GM21619 (cell line): ENCODE measurements at regions not wholly inside any gene's neighbourhood (a gene's known extent, or its start where the extent isn't known, plus 50 kb on each side); places are given as distances from the start of the nearest gene placed in this dataset.

Experiments used
- ATAC-seq: cut with Tn5 transposase; IDR thresholded peaks from one replicate; pipeline ENCODE4 v1.9.1; 2021; ENCODE audit not compliant: unreplicated experiment

GRCh38 chr6:91606148-91606901 lies 1019.5 kb upstream of the MAP3K7 start:
- no peak for ATAC-seq

- no peak for ATAC-seq
Observed at GRCh38 chr6:91600561-91600960, 1013.7 kb upstream of the MAP3K7 start.

GRCh38 chr6:91590191-91590590 lies 1003.3 kb upstream of the MAP3K7 start:
- ATAC-seq = no peak

GRCh38 chr6:91580635-91581034 lies 993.8 kb upstream of the MAP3K7 start:
- no peak for ATAC-seq

GRCh38 chr6:91575032-91575431 lies 988.2 kb upstream of the MAP3K7 start:
- peak; percentile 89 for ATAC-seq

- no peak for ATAC-seq
Observed at GRCh38 chr6:91573826-91574416, 987.0 kb upstream of the MAP3K7 start.

- no peak for ATAC-seq
Observed at GRCh38 chr6:91572878-91573277, 986.0 kb upstream of the MAP3K7 start.

- no peak for ATAC-seq
Observed at GRCh38 chr6:91569071-91569470, 982.2 kb upstream of the MAP3K7 start.

GRCh38 chr6:91566467-91566866 lies 979.6 kb upstream of the MAP3K7 start:
- no peak for ATAC-seq

GRCh38 chr6:91565207-91565606 lies 978.3 kb upstream of the MAP3K7 start:
- no peak for ATAC-seq

- no peak for ATAC-seq
Observed at GRCh38 chr6:91562955-91563354, 976.1 kb upstream of the MAP3K7 start.

- no peak for ATAC-seq
Observed at GRCh38 chr6:91560409-91560808, 973.5 kb upstream of the MAP3K7 start.

GRCh38 chr6:91540902-91541301 lies 954.0 kb upstream of the MAP3K7 start:
- ATAC-seq = no peak

- ATAC-seq = no peak
Observed at GRCh38 chr6:91539456-91539855, 952.6 kb upstream of the MAP3K7 start.

- no peak for ATAC-seq
Observed at GRCh38 chr6:91538622-91539021, 951.8 kb upstream of the MAP3K7 start.

GRCh38 chr6:91534614-91535013 lies 947.7 kb upstream of the MAP3K7 start:
- ATAC-seq = no peak

GRCh38 chr6:91523511-91523910 lies 936.6 kb upstream of the MAP3K7 start:
- ATAC-seq = no peak

- ATAC-seq = no peak
Observed at GRCh38 chr6:91521999-91522398, 935.1 kb upstream of the MAP3K7 start.

GRCh38 chr6:91509711-91510110 lies 922.8 kb upstream of the MAP3K7 start:
- no peak for ATAC-seq

GRCh38 chr6:91509039-91509438 lies 922.2 kb upstream of the MAP3K7 start:
- ATAC-seq = no peak

GRCh38 chr6:91506509-91506908 lies 919.6 kb upstream of the MAP3K7 start:
- ATAC-seq = no peak

- ATAC-seq = no peak
Observed at GRCh38 chr6:91505199-91505598, 918.3 kb upstream of the MAP3K7 start.

- no peak for ATAC-seq
Observed at GRCh38 chr6:91501930-91502329, 915.1 kb upstream of the MAP3K7 start.
